ENCODE measurements at regions not wholly inside any gene's neighbourhood (a gene's known extent, or its start where the extent isn't known, plus 50 kb on each side); places are given as distances from the start of the nearest gene placed in this dataset.

- Histone ChIP-seq H3K9ac (ENCODE audit: low read length) (no peak overlapping the region), H3K36me3 (ENCODE audit: control insufficient read depth in 1 of 2, insufficient read depth in 2 of 2, low read length in 2 of 2) (no peaks in the 10 kb centered on the region), H2BK5ac (ENCODE audit: low read depth, low read length, poor library complexity) (no peak overlapping the region)
Measured at GRCh38 chr4:134145369-134145768, 56.2 kb downstream of the PABPC4L start.

GRCh38 chr4:134144337-134144736 lies 57.3 kb downstream of the PABPC4L start:
- no CpG with 5 or more reads among the region's 2 CpGs for WGBS (ENCODE audit: extremely low coverage, insufficient coverage, insufficient read length)
- Histone ChIP-seq H2BK5ac (ENCODE audit: low read depth, low read length, poor library complexity) (no peak overlapping the region), H2AFZ (ENCODE audit: insufficient read depth, low read length, poor library complexity) (no peak overlapping the region), H4K91ac (ENCODE audit: low read depth, low read length) (no peak overlapping the region), H3K4me2 (ENCODE audit: low read length) (no peak overlapping the region), H4K8ac (ENCODE audit: low read depth, low read length) (no peak overlapping the region), H2BK12ac (ENCODE audit: low read length) (no peak overlapping the region), H3K9me3 (ENCODE audit: insufficient read depth, low read depth, low read length) (no peaks in the 10 kb centered on the region), H3K27me3 (ENCODE audit: insufficient read depth, low read length) (no peaks in the 10 kb centered on the region), H3K27ac (ENCODE audit: low read depth, low read length) (no peak overlapping the region), H3K4ac (ENCODE audit: low read depth, low read length) (no peak overlapping the region), H3K14ac (ENCODE audit: low read length) (no peak overlapping the region), H3K18ac (ENCODE audit: low read length) (no peak overlapping the region), H3K4me1 (ENCODE audit: control insufficient read depth in 1 of 2, insufficient read depth in 2 of 2, low read length in 2 of 2) (no peaks in the 10 kb centered on the region), H2AK5ac (ENCODE audit: low read length) (no peak overlapping the region), H4K12ac (ENCODE audit: low read depth, low read length) (no peak overlapping the region), H3K36me3 (ENCODE audit: control insufficient read depth in 1 of 2, insufficient read depth in 2 of 2, low read length in 2 of 2) (no peaks in the 10 kb centered on the region), H3K23ac (ENCODE audit: low read length) (no peak overlapping the region), H2BK120ac (ENCODE audit: insufficient read depth, low read length, poor library complexity) (no peak overlapping the region), H3K4me3 (ENCODE audit: low read depth, low read length) (no peak overlapping the region), H3K9ac (ENCODE audit: low read length) (no peak overlapping the region), H3K79me2 (ENCODE audit: control insufficient read depth, insufficient read depth, low read length, poor library complexity) (no peaks in the 10 kb centered on the region), H3K79me1 (ENCODE audit: low read length) (no peaks in the 10 kb centered on the region)
- DNase-seq, result no peak

More at GRCh38 chr4:134145369-134145768, 56.2 kb downstream of the PABPC4L start:
- Histone ChIP-seq H3K79me1 (ENCODE audit: low read length) (no peaks in the 10 kb centered on the region), H3K27me3 (ENCODE audit: insufficient read depth, low read length) (no peaks in the 10 kb centered on the region), H2BK12ac (ENCODE audit: low read length) (no peak overlapping the region), H4K12ac (ENCODE audit: low read depth, low read length) (no peak overlapping the region), H3K4me1 (ENCODE audit: control insufficient read depth in 1 of 2, insufficient read depth in 2 of 2, low read length in 2 of 2) (no peaks in the 10 kb centered on the region), H3K4me2 (ENCODE audit: low read length) (no peak overlapping the region), H3K79me2 (ENCODE audit: control insufficient read depth, insufficient read depth, low read length, poor library complexity) (no peaks in the 10 kb centered on the region), H3K23ac (ENCODE audit: low read length) (no peak overlapping the region), H4K8ac (ENCODE audit: low read depth, low read length) (no peak overlapping the region), H3K18ac (ENCODE audit: low read length) (no peak overlapping the region), H2AK5ac (ENCODE audit: low read length) (no peak overlapping the region), H4K91ac (ENCODE audit: low read depth, low read length) (no peak overlapping the region), H3K14ac (ENCODE audit: low read length) (no peak overlapping the region), H3K4me3 (ENCODE audit: low read depth, low read length) (no peak overlapping the region), H2AFZ (ENCODE audit: insufficient read depth, low read length, poor library complexity) (no peak overlapping the region), H3K27ac (ENCODE audit: low read depth, low read length) (no peak overlapping the region), H3K4ac (ENCODE audit: low read depth, low read length) (no peak overlapping the region), H3K9me3 (ENCODE audit: insufficient read depth, low read depth, low read length) (no peaks in the 10 kb centered on the region), H2BK120ac (ENCODE audit: insufficient read depth, low read length, poor library complexity) (no peak overlapping the region)
- DNase-seq, result no peak
- no CpG with 5 or more reads among the region's 2 CpGs for WGBS (ENCODE audit: extremely low coverage, insufficient coverage, insufficient read length)

- Histone ChIP-seq H3K27ac (ENCODE audit: low read depth, low read length) (no peak overlapping the region), H4K8ac (ENCODE audit: low read depth, low read length) (no peak overlapping the region), H3K27me3 (ENCODE audit: insufficient read depth, low read length) (no peaks in the 10 kb centered on the region), H3K9me3 (ENCODE audit: insufficient read depth, low read depth, low read length) (no peaks in the 10 kb centered on the region), H2AFZ (ENCODE audit: insufficient read depth, low read length, poor library complexity) (no peak overlapping the region), H3K4me2 (ENCODE audit: low read length) (no peak overlapping the region), H3K9ac (ENCODE audit: low read length) (no peak overlapping the region), H3K4ac (ENCODE audit: low read depth, low read length) (no peak overlapping the region), H3K79me1 (ENCODE audit: low read length) (no peaks in the 10 kb centered on the region), H2BK12ac (ENCODE audit: low read length) (no peak overlapping the region), H2AK5ac (ENCODE audit: low read length) (no peak overlapping the region), H3K4me3 (ENCODE audit: low read depth, low read length) (no peak overlapping the region), H4K91ac (ENCODE audit: low read depth, low read length) (no peak overlapping the region), H3K14ac (ENCODE audit: low read length) (no peak overlapping the region), H3K18ac (ENCODE audit: low read length) (no peak overlapping the region), H2BK120ac (ENCODE audit: insufficient read depth, low read length, poor library complexity) (no peak overlapping the region), H3K79me2 (ENCODE audit: control insufficient read depth, insufficient read depth, low read length, poor library complexity) (no peaks in the 10 kb centered on the region), H3K23ac (ENCODE audit: low read length) (no peak overlapping the region), H2BK5ac (ENCODE audit: low read depth, low read length, poor library complexity) (no peak overlapping the region), H3K4me1 (ENCODE audit: control insufficient read depth in 1 of 2, insufficient read depth in 2 of 2, low read length in 2 of 2) (no peaks in the 10 kb centered on the region), H4K12ac (ENCODE audit: low read depth, low read length) (no peak overlapping the region), H3K36me3 (ENCODE audit: control insufficient read depth in 1 of 2, insufficient read depth in 2 of 2, low read length in 2 of 2) (no peaks in the 10 kb centered on the region)
- no CpG with 5 or more reads among the region's 2 CpGs for WGBS (ENCODE audit: extremely low coverage, insufficient coverage, insufficient read length)
- peak in 1 of 2 donors; percentile 32 for DNase-seq
Measured at GRCh38 chr4:134141728-134142127, 59.9 kb downstream of the PABPC4L start.

GRCh38 chr4:134139188-134139587 lies 62.4 kb downstream of the PABPC4L start:
- DNase-seq, result no peak
- WGBS (ENCODE audit: extremely low coverage, insufficient coverage, insufficient read length), result no CpG with 5 or more reads among the region's 1 CpG
- Histone ChIP-seq H3K9ac (ENCODE audit: low read length) (no peak overlapping the region), H3K4me1 (ENCODE audit: control insufficient read depth in 1 of 2, insufficient read depth in 2 of 2, low read length in 2 of 2) (no peaks in the 10 kb centered on the region), H3K4me2 (ENCODE audit: low read length) (no peak overlapping the region), H4K8ac (ENCODE audit: low read depth, low read length) (no peak overlapping the region), H4K12ac (ENCODE audit: low read depth, low read length) (no peak overlapping the region), H3K79me1 (ENCODE audit: low read length) (no peaks in the 10 kb centered on the region), H3K27me3 (ENCODE audit: insufficient read depth, low read length) (no peaks in the 10 kb centered on the region), H3K4ac (ENCODE audit: low read depth, low read length) (no peak overlapping the region), H3K14ac (ENCODE audit: low read length) (no peak overlapping the region), H2BK5ac (ENCODE audit: low read depth, low read length, poor library complexity) (no peak overlapping the region), H2AK5ac (ENCODE audit: low read length) (no peak overlapping the region), H3K4me3 (ENCODE audit: low read depth, low read length) (no peak overlapping the region), H4K91ac (ENCODE audit: low read depth, low read length) (no peak overlapping the region), H3K79me2 (ENCODE audit: control insufficient read depth, insufficient read depth, low read length, poor library complexity) (no peaks in the 10 kb centered on the region), H3K27ac (ENCODE audit: low read depth, low read length) (no peak overlapping the region), H3K9me3 (ENCODE audit: insufficient read depth, low read depth, low read length) (no peaks in the 10 kb centered on the region), H2BK120ac (ENCODE audit: insufficient read depth, low read length, poor library complexity) (no peak overlapping the region), H3K23ac (ENCODE audit: low read length) (no peak overlapping the region), H3K36me3 (ENCODE audit: control insufficient read depth in 1 of 2, insufficient read depth in 2 of 2, low read length in 2 of 2) (no peaks in the 10 kb centered on the region), H2BK12ac (ENCODE audit: low read length) (no peak overlapping the region), H2AFZ (ENCODE audit: insufficient read depth, low read length, poor library complexity) (no peak overlapping the region), H3K18ac (ENCODE audit: low read length) (no peak overlapping the region)
